ENCODE measurements at regions not wholly inside any gene's neighbourhood (a gene's known extent, or its start where the extent isn't known, plus 50 kb on each side); places are given as distances from the start of the nearest gene placed in this dataset.
"Not testable (repeated sequence)": the region's sequence is repeated elsewhere in the genome, so short reads cannot be mapped to it uniquely, and the experiment has no call there.

DNA sequence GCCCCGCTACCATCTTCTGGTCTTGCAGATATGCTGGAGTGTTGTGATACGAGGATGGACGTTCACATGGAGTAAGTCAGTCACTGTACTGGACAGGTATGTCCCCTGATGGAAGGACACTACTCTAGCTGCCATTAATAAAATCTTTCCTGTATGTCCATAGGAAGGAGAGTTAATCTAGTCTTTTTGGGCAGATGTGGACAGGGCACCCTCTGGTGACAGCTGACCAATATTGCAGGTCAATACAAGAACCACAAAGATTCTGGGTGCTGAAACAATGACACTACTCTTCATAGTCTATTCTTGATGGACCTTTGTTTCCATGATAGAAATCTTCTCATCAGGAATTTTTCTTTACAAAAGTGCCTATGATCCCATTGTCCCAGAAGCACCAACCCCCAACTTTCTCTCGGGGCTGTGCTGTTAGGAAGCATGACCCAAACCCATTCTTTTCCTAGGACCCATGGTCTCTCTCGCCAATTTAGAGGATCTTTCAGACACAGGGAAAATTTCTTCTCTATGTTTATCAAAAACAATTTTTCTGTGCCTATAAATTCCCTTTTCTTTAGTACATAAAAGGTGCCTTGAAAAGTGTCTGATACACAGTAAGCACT, 376.9 kb downstream of the DTWD2 start:
- in situ Hi-C loops (cut with MboI; ENCODE audit: low sequenced_read_pairs), result no loop called here

DNA sequence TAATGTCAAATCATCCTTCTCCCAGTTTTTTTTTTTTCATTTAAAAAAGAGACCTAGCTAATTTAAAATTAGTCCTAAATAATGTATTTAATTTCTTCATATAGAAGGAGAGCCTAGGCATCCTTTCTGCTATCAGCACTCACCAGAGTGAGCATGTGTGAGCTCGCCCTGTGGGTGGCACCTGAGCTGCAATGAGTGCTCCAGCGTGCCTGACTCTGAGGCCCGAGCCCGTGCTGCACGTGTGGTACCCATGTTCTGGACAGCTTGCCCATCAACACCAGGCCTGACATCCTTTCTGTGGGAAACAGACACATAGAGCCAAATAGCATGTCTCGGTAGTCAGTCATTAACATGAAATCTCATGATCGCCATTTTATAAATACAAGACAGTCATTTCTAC, 381.4 kb downstream of the DTWD2 start:
- in situ Hi-C loops (cut with MboI; ENCODE audit: low sequenced_read_pairs), result no loop called here

DNA sequence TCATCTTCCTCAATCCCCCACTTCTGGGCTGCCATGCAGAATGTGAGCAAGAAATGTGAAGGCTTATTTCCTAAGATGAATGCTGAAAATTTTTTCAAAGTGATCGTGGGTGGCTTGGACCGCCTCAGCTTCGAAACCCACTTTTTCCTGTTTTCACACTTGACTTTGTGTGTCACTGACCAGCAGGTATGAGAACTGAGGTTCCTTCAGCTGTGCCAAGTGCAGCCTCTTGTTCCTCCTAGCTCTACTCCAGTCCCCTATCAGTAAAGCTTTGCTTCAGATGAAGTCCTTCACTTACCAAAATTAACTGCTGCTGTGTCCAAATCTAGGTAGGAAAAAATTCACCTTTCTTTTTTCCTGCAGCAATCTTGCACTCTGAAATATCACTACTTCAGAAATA, 382.6 kb downstream of the DTWD2 start:
- in situ Hi-C loops (cut with MboI; ENCODE audit: low sequenced_read_pairs), result no loop called here

DNA sequence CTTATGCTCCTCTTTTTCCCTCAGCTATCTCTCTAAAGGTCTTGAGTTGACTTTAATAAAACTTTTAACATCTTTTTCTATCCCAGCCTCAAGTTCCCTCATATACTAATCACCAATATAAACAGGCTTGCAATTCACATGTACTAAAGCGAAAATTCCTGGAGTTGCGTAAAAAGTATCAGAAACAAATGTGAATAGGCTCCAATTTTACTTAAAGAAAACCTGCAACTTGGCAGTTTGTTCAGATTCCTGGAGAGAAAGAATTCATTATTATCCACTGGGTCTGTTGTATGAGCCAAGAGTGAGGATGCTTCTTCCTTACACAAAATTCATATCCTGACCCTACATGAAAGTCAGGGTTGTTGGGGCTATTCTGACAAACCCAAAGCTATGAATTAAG, 384.2 kb downstream of the DTWD2 start:
- in situ Hi-C loops (cut with MboI; ENCODE audit: low sequenced_read_pairs), result no loop called here

DNA sequence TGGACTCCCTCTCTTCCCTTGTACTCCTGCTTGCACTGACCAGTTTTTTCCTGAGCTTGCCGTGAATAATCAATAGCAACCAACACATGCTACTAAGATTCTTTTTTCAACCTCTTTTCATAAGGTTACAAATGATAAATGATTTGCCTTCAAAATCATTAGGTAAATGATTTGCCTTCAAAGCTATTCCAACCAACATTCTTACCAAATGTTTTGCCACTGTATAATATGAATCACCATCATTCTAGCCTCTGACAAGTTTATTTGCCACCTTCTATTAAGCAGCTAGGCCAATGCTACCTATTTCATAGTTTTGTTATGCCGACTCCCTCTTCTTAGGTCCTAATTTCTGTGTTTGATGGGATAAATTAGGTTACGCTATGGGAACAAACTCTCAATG, 385.1 kb downstream of the DTWD2 start:
- in situ Hi-C loops (cut with MboI; ENCODE audit: low sequenced_read_pairs), result no loop called here

DNA sequence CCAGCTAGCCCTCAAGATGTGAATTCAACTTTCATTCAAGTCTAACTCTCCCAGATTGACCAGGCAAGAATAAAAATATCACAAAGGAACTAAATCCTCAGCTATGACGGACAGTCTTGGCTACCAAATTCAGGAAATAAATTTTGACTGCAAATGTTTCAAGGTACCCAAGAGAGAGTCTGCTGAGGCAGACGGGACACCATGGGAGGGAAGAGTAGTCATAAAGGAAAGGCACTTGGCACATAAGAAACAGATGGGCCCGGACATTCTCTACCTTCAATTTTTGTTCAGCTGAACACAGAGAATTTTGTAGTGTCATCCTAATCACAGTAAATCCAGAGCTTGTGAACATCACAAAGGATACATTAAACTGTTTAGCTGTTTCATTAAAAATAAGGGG, 390.0 kb downstream of the DTWD2 start:
- in situ Hi-C loops (cut with MboI; ENCODE audit: low sequenced_read_pairs), result no loop called here

DNA sequence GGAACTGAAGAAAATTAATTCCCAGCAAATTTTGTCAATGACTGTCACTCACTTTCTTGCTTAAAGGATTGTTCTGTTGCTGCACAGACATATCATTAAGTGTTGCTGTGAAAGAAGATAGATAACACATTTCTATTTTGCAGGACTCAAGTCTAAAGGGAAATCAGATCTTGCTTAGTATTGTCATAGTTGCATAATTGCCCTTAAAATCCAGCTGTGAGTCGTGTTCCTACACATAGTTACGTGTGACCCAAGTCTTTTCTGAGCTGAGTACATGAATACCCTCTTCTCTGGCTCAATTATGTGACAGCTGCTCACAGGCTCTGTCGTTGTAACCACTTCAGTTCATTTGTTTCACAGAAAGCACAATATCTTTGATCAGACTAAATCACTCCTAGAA, 390.8 kb downstream of the DTWD2 start:
- in situ Hi-C loops (cut with MboI; ENCODE audit: low sequenced_read_pairs), result no loop called here

DNA sequence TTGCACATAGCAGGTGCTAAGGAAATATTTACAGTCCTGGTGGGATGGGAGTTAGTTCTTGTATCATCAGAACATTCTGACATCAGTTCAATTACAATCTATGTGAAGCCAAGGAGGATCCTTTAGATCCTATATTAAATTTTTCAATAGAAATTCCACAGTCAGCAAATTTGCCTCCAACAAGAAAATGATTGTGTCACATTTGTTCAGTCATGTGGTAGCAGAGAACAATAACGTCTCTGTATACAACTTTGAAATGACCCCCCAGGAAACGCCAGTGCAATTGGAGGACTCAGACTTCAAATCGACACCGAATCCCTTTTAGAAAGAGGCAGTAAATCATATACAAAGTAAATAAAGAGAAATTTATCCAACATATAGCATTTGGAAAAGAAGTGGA, 392.1 kb downstream of the DTWD2 start:
- in situ Hi-C loops (cut with MboI; ENCODE audit: low sequenced_read_pairs), result no loop called here

DNA sequence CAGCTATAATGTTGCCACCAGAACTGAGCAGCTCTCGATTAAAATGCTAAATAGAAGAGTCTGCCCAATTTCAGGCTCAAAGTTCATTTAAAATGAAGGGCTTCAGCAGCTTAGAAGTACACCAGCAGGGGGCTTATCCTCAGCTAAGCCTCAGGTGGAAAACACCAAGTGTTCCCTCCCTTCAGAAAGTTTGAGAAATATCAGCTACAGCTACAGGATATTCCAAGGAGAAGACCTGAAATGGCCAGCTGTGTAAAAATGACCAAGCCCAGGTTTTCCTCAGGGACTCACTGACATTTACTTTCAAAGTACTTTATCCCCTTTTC, 395.4 kb downstream of the DTWD2 start:
- in situ Hi-C loops (cut with MboI; ENCODE audit: low sequenced_read_pairs), result no loop called here

DNA sequence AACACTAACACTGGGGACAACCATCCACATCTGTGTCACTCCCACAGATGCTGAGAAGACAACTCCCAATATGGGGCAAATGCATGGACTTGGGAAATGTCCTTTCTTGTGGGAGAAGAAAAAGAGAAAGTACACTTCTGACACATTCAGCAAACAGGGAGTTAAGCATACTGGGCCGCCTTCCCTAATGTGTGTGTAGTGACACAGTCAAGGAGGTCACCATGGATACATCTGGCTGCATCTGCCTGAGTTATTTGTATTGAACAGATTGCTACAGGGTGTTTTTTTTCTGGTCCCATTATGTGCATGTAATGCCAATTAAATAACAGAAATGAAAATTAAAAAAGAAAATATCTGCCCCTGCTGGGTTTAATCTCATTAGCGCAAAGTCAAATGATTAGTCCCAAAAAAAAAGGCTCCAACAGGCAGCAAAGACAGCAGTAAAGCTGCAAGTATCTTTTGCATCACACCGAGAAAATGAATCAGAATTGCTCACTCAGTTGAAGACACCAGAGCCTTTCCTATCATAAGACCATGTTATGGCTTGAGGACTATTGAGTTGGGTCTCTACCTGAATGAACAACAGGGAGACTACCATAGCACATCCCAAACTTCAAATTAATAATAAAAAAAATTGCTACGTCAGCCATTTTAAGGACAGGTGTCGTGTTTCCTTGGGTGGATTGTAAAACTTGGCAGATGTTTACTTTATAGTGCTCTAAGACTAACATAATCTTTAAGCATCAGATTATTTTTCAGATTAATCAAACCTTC, 395.9 kb downstream of the DTWD2 start:
- in situ Hi-C loops (cut with MboI; ENCODE audit: low sequenced_read_pairs), result no loop called here

DNA sequence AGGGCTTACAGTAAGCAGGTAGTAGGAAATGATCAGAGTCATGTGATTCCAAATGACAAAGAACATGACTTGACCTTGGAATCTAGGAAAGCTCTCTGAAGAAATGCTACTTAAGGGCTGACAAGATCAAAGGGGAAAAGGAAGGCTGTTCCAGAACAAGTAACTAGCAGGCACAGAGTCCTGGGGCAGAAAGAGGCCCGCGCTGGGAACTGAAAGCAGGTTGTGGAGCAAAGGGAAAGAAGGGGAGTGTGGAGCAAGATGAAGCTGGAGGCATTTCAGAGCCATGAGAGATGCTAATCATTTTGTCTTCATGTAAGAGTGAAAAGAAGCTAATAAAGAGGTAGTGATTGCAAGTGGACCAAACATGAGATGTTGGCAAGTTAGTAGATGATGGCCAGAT, 397.5 kb downstream of the DTWD2 start:
- in situ Hi-C loops (cut with MboI; ENCODE audit: low sequenced_read_pairs), result no loop called here

DNA sequence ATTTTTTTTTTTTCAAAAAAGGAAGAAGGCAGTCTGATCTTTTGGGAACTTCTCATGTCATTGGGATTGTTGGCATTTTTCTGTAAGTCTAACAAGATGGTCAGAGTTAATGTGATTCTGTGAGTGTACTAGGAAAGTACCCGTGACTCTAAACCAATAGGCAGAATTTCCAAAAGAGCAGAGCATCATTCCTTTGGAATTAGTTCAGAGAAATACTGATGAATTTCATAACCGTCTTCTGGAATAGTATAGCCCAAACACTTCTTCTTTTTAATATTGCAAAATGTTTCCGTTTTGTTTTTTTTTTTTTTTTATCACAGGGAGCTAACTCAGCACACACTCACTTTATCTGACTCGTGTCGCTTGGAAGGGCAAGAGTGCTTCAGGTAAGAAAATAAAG, 407.4 kb downstream of the DTWD2 start:
- in situ Hi-C loops (cut with MboI; ENCODE audit: low sequenced_read_pairs), result no loop called here

DNA sequence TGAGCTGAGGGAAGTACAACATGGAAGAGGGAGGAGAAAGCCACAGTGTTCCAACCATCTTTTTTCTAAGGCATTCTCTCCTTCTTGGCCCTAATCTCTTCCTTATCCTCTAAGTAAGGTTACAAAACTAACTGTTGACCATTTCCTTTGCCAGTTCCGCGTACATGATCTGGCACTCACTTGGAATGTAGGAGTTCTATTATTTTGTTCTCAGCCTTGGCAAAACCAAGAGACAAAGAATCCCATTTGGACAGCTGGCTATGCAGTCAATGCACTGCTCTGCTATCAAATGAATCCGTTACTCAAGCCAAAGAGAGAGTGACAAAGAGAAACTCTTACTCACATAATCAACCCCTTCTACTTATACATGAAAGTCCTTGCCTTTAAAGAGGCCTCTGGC, 410.3 kb downstream of the DTWD2 start:
- in situ Hi-C loops (cut with MboI; ENCODE audit: low sequenced_read_pairs), result no loop called here

DNA sequence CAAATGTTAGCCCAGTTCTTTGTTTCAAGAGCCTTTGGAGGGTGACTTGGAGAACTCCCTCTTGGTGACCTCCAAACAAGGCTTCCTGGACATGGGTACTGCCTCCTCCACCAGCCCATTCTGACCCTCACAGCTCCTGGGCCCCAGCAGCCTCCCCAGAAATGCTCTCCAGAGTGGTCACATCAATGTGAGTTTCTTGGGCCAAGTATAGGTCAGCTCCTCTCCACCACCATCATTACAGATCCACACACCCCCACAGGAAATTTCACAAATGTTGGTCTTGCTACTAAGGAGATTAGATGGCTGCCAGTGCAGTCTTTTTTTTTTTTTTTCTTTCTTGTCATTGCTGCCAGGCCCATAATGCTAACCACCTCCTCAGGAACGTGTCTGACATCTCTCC, 410.7 kb downstream of the DTWD2 start:
- in situ Hi-C loops (cut with MboI; ENCODE audit: low sequenced_read_pairs), result no loop called here

DNA sequence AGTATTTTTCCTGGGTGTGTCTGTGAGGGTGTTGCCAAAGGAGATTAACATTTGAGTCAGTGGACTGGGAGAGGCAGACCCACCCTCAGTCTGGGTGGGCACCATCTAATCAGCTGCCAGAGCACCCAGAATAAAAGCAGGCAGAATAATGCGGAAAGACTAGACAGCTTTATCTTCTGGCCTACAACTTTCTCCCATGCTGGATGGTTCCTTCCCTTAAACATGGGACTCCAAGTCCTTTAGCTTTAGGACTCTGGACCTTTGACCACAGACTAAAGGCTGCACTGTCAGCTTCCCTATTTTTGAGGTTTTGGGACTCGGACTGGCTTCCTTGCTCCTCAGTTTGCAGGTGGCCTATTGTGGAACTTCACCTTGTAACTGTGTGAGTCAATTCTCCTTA, 418.1 kb downstream of the DTWD2 start:
- in situ Hi-C loops (cut with MboI; ENCODE audit: low sequenced_read_pairs), result not testable (repeated sequence)

DNA sequence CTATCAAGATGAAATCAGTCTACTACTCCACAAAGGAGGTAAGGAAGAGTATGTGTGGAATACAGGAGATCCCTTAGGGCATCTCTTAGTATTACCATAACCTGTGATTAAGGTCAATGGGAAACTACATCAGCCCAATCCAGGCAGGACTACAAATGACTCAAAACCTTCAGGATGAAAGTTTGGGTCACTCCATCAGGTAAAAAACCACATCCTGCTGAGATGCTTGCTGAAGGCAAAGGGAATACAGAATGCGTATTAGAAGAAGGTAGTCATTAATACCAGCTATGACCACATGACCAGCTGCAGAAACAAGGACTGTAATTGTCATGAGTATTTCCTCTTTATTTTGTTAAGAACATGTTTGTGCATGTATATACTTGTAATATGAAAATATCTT, 418.8 kb downstream of the DTWD2 start:
- in situ Hi-C loops (cut with MboI; ENCODE audit: low sequenced_read_pairs), result not testable (repeated sequence)

DNA sequence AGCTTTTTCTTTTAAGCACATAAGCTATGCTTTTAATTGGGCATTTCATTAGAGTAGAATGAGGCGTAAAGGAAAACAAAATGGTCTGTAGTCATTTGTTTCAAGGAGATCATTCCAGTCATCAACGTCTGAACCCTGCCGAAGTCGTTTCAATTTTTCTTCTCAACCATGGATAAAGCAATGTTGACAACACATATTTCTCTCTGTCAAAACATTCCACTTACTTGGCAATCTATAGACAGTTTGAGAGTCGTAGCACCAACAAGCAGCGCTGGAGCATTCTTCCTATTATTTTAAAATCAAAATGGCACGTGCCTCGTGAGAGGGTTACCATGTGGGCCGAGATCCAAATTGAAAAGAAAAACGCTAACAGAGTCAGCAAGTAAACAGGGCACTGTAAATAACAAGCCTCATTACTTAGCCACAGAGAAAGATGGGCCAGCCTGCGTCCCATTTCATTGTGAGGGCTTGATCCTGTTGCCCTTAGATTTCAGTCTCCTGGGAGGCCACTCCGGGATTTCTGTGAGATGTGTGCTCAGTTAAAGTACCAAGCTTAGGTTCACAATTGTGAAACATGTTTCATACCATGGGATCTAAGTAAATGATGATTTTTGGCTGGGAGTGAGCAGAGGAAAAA, 422.9 kb downstream of the DTWD2 start:
- in situ Hi-C loops (cut with MboI; ENCODE audit: low sequenced_read_pairs), result no loop called here

DNA sequence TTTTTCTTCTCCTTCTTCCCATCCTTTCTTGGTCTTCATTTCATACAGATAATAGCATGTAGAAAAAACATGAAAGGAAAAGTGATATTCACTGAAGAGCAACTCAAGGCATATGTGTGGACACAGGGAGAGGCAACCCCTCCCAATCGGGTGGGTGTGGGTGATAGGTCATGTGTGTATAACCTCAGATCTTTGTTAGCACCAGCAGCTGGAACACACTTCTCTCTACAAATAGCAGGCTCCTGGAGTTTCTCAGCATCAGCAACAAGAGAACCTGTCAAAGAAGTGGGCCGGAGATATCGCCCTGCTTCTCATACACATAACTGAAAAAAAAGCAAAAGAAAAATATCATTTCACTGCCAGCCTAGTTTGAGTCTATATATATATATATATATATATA, 426.4 kb downstream of the DTWD2 start:
- in situ Hi-C loops (cut with MboI; ENCODE audit: low sequenced_read_pairs), result no loop called here

DNA sequence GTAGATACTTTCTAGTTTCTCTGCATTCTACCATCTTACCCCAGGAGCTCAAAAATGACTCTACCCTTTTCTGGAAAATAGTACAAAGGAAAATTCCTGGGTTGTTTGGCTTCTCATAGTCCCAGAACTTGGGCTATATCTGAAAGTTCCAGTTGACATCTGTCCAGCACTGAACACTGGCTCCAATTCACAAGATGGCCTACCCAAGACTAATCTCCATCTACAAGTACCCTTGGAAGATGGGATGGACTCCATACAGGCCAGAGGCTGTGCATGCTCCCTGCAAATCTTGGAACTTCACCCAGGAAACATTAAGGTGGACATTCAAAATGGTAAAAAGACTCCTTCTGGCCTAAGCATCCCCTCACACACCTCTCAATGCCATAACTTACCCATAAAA, 427.1 kb downstream of the DTWD2 start:
- in situ Hi-C loops (cut with MboI; ENCODE audit: low sequenced_read_pairs), result no loop called here

DNA sequence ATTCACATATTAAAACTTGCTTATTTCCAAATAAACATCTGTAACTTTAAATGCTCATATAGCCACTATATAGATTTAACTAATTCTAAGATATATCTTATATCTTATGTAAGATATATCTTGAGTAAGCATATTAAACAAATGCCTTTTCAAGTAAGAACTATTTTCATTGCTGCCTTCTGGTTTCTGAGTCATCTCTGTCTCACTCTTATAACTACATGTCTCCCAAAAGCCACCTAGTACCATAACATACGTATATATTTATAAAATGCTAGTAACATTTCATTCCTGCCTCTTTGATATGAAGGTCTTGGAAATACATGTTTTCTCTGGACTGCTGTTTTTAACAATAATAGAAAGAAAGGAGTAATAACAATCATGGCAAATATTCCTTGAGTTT, 429.5 kb downstream of the DTWD2 start:
- in situ Hi-C loops (cut with MboI; ENCODE audit: low sequenced_read_pairs), result no loop called here

DNA sequence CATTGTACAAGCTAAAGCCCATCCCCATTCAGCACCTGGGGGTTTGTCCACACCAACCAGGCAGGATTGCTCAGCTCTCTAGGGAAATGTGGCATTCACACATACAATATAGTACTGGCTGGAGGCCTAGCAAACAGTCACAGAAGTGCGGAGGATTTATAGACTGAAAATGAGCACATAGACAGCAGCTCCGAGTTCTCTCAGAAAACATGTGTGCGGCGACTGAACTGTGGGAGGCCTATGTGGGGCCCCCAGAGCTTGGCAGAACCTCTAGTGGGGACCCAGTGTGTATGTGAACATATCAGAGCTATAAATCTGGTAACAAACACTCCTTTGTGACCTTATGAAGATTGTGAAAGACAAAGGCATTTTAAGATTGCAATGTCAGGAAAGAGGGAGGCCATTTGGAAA, 431.1 kb downstream of the DTWD2 start:
- in situ Hi-C loops (cut with MboI; ENCODE audit: low sequenced_read_pairs), result no loop called here

DNA sequence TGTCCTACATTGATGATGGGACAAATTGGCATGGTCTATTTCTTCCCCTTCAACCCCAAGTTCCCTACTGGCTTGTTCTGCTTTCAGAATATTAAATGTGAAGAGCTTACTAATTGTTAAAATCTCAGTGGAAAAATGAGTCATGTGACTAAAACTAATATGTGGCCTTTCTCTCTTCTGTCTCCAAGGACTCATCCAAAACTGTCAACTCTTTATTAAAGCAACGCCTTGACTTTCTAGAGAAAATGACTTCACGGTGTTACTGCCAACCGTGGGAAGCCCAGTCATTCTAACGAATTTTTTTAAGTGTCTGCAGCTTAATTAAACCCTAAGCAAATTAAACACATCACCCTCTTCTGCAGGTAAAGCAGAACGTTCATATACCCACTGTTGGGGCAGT, 431.6 kb downstream of the DTWD2 start:
- in situ Hi-C loops (cut with MboI; ENCODE audit: low sequenced_read_pairs), result no loop called here

DNA sequence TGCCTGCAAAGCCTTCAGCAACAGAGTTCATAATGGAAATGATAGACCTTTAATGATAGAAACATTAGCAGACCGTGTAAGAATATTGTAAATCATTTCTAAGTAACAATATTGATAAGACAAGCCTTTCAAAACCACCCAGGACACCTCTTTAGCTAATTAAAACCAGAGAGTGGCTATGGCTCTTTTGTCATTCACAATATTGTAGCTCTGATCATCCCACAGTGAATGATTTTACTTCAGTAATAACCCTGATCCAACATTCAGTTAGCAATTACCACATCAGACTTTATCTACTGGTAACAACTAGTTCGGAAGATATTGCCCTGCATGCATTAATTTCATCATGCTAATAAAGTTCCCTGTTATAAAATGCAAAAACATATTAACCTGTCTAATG, 432.6 kb downstream of the DTWD2 start:
- in situ Hi-C loops (cut with MboI; ENCODE audit: low sequenced_read_pairs), result no loop called here

Data from HL-60/S4 (cell line).